ENCODE measurements at regions not wholly inside any gene's neighbourhood (a gene's known extent, or its start where the extent isn't known, plus 50 kb on each side); places are given as distances from the start of the nearest gene placed in this dataset.
"Not testable (repeated sequence)": the region's sequence is repeated elsewhere in the genome, so short reads cannot be mapped to it uniquely, and the experiment has no call there.

GRCh38 chr14:53456931-53457330 is 303.8 kb upstream of the DDHD1 start:
- no peak for ATAC-seq

GRCh38 chr14:53452005-53452673 is 299.0 kb upstream of the DDHD1 start:
- ATAC-seq = no peak

GRCh38 chr14:53450871-53451270 is 297.7 kb upstream of the DDHD1 start:
- peak; percentile 26 for ATAC-seq

- ATAC-seq = no peak
These were observed 295.6 kb upstream of the DDHD1 start for GRCh38 chr14:53448682-53449081.

GRCh38 chr14:53444677-53445312 is 291.7 kb upstream of the DDHD1 start:
- ATAC-seq = no peak

GRCh38 chr14:53441789-53442188 is 288.7 kb upstream of the DDHD1 start:
- ATAC-seq = no peak

GRCh38 chr14:53437858-53438257 is 284.7 kb upstream of the DDHD1 start:
- ATAC-seq = no peak

DNA sequence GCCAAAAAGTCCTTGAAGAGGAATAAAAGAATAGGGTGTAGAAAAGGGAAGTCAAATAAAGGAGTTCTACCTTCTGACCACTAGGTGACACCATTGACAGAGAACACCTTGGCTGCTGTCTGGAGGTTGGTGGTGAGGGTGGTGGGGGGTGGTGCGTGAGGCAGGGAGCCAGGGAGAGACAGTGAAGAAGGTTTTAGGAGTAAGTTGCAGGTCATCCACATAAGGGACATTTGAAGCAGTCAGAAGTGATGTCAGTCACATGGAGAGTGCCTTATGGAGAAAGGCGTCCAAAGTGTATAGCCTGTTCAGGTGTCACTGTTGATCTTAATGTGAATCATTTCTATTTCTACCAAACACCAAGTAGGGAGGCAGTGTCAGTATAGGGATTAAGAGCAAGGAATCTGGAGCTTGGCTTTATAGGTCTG is 279.3 kb upstream of the DDHD1 start:
- peak; percentile 62 for ATAC-seq

- ATAC-seq = no peak
These were observed 277.7 kb upstream of the DDHD1 start for GRCh38 chr14:53430870-53431269.

GRCh38 chr14:53412819-53413675 is 259.9 kb upstream of the DDHD1 start:
- peak; percentile 67 for ATAC-seq

- no peak for ATAC-seq
These were observed 258.0 kb upstream of the DDHD1 start for GRCh38 chr14:53411125-53411524.

- ATAC-seq = no peak
These were observed 256.8 kb upstream of the DDHD1 start for GRCh38 chr14:53409969-53410368.

DNA sequence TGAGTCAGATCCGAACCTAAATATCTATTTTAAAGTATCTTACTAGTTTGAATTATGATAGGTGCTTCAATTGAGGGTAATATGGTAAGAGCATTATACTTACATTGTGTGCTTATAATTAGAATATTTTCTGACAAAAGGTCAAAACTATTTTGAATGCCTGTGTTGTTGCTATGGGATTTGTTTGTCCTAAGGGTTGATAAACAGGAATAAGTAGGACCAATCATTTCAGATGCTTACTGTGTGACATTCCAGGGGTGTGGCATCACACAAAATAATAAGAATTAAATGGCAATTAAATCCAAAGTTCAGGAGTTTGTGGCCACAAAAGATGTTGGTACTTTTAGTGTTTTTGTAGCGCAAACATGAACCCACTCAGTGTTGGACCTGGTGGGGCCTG is 256.2 kb upstream of the DDHD1 start:
- ATAC-seq = no peak

DNA sequence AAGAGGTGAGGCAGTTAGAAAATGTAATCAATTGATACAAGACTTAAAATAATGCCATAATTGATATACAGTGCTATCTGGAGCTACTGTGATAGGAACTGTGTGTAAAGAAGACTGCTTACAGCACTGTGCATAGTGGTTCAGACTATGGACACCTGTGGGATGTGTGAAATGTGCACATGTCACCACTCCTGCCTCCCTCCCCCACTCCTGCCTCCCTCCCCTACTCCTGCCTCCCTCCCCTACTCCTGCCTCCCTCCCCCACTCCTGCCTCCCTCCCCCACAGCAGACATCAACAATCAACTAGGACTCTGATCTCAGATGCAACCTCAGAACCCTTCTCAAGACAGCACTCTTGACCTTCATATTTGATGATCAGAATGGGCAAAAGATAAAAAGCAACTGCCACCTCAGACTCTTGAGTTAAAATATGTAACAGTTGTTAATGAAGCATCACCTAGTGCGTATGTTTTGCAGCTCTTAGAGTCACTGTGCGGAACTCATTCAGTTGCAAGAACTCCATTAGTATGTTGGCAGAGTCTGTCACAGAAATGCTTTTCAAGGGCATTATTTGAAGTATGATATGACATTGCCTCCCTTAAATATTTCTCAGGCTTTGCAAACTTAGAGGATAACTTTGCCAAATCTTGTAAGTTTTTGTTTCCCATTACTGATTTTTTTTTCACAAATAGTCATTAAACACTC is 255.2 kb upstream of the DDHD1 start:
- ATAC-seq = no peak

DNA sequence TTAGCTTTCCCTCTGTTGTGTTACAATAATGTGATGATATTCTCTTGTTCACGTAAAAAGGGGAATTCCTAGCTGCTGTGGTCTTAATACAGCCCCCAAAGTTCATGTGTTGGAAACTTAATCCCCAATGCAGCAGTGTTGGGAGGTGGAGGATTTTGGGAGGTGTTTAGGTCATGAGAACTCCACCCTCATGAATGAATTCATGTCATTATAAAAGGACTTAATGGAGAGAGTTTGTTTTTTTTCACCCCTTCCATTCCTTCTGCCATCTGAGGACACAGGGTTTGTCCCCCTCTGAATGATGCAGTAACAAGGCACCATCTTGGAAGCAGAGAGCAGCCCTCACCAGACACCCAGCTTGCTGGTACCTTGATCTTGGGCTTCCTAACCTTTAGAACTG is 253.4 kb upstream of the DDHD1 start:
- no peak for ATAC-seq

GRCh38 chr14:53401646-53402045 is 248.5 kb upstream of the DDHD1 start:
- ATAC-seq = no peak

DNA sequence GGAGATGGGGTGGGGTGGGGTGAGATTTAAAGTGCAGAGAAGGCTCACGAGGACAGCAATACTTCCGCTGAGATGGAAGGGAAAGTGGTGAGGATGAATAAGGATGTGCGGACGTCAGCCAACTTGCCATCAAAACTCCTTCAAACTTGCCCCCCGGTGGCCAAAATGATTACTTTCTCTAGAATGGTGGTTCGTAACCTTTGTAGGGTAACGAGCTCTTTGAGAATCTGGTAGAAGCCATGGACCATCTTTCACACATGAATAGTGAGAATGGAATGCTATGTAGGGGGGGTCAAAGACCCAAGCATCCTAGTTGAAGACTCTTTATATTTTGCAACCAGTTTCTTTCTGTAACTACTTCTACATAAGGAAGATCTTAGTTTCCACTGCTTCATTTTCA is 245.9 kb upstream of the DDHD1 start:
- ATAC-seq = no peak

DNA sequence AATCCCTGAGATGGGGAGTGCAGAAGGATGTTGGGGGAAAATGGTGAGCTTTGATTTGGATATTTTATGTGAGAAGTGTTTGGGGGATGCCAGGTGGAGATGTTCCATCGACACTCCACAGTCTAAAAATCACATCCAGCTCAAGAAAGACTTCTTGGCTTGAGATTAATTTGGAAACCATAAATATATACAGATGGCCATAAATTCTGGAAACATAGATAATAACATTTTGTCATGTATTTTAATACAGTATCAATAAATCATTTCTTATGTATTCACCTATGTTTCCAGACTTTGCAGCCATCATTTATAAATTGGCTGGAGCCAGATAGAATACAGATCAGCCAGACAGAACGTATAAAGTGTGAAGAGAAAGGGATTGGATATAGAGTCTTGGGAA is 245.5 kb upstream of the DDHD1 start:
- no peak for ATAC-seq

DNA sequence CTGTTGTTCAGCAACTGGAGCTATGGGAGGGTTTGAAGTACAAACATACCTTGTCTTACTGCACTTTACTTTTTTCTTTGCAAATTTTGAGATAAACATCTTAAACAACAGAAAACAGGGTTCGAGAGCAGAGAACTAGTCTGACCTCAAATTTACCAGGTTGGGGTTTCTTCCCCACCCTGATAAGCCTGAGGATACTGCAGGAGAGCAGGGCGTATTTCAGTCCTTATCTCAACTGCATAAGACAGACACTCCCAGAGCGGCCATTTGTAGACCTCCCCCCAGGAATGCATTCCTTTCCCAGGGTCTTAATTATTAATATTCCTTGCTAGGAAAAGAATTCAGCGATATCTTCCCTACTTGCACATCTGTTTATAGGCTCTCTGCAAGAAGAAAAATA is 242.1 kb upstream of the DDHD1 start:
- not testable (repeated sequence) for ATAC-seq

- peak; percentile 89 for ATAC-seq
These were observed 238.6 kb upstream of the DDHD1 start for GRCh38 chr14:53391631-53392285.

GRCh38 chr14:53391156-53391555 is 238.0 kb upstream of the DDHD1 start:
- ATAC-seq = peak; percentile 10

DNA sequence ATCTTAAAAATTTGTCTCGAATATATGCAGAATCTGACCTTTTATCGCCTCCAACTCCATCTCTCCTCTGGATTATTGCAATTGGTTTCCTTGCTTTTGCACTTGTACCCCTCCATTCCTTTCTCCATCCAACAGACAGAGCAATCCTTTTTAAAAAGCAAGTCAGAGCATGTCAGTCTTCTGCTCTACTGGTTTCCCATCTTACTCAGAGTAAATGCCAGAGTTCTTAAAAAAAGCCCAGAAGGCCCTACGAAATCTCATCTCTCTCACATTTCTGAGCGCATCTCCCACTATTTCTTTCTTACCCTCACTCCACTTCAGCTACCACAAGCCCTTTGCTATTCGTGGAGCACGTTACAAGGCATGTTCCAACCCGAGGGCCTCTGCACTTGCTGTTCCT is 236.9 kb upstream of the DDHD1 start:
- peak; percentile 39 for ATAC-seq
